HG02870 (cell line): ENCODE measurements at regions not wholly inside any gene's neighbourhood (a gene's known extent, or its start where the extent isn't known, plus 50 kb on each side); places are given as distances from the start of the nearest gene placed in this dataset.

Experiments used
- ATAC-seq: cut with Tn5 transposase; IDR thresholded peaks from one replicate; pipeline ENCODE4 v1.9.1; 2021; ENCODE audit warnings: mild to moderate bottlenecking, moderate library complexity; ENCODE audit not compliant: unreplicated experiment

GRCh38 chr2:71746946-71747501 is 293.7 kb downstream of the DYSF start:
- no peak for ATAC-seq

DNA sequence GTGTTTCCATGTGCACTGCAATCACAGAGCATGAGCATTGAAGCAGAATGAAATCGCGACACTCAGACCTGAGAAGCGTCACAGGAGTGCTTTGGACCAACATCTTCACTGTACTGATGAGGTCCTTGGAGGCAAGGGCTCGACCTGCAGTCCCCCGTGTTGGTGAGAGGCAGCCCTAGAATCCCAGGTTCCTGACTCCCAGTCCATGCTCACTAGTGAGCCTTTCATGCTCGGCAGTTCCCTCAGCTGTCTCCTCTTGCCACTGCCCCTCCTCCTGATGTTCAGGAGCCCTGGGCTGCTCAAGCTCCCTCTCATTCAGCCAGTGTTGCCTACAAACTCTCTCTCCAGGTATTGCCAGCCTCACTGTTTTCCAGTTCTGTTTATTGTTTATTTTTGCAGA is 291.4 kb downstream of the DYSF start:
- no peak for ATAC-seq

DNA sequence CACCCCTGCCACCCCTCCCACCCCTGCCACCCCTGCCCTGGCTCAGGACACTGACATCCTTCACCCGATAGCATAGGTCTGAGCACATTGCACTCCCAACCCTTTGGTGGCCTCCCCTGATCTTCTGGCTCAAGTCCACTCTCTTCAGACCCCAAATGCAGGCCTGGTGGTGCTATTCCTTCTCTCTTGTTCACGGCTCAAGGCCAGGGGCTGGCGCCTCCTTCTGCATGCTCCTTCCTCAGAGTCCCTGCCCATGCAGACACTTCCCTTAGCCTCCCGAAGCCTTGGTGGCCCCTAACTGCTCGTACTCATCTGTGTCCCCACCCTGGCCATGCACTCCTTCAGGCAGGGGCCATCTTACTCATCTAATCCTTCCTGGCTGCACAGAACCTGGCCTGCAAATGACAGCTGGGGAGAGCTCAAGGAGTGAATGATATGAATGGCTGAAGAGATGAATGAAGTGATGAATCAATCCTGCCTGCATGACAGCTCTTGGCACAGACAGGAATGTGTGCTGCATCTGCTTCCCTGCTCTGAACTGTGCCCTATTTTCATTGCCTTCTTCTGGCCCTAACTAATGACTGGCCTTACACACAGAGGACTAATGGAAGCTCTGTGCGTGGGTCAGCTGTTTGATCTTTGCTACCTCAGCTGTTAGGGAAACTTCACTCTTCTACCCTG is 290.8 kb downstream of the DYSF start:
- ATAC-seq: no peak

DNA sequence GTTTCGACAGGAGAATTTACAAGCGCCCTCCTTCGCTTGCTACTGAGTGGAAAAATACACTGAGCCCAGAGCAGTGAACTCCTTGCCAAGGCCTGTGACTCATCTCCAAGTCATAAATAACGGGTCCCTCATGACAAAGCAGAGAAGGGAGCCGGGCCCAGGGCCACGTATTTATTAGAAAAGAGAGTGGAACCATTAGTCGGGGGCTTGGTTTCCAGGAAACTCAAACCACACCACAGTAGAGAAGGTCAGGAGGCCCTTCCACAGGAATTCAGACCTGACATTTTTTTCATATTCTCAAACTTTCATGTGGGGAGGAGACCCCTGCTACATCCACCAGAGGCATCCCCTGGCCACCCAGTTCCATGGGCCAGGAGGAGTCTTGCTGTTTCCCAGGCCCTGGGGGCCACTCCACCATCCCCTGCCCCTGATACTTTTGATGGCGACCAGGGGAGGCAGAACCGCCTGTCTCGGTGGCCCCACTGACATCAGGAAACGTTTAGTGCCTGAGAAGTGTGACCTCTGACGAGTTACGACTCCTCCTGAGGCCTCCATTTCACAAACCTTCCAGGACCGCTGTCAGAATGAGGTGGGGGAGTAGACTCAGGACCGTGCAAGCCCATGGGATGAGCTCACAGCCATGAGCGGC is 289.7 kb downstream of the DYSF start:
- ATAC-seq: no peak

DNA sequence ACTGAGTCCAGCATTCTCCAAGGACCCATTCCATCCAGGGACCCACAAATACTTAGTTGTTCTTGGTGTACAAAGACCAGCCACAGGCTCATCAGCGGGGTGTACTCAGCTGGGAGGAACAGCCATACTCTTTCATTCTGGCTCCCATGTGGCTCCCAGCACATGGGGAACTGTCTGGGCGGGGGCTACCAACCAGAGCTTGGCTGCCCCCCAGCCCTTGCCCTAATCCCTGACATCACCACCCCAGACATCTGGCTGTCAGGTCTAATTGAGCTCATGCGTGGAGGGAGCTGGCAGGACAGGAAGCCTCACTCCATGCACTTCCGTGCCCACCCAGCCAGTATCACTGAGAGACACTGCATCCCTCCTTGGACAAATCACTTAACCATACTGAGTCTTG is 283.6 kb downstream of the DYSF start:
- no peak for ATAC-seq

- no peak for ATAC-seq
Measured at GRCh38 chr2:71736091-71736861, 282.9 kb downstream of the DYSF start.
